Testis (tissue), 2 donors: ENCODE measurements at regions not wholly inside any gene's neighbourhood (a gene's known extent, or its start where the extent isn't known, plus 50 kb on each side); places are given as distances from the start of the nearest gene placed in this dataset.

Experiments used
- DNase-seq: peaks from one replicate; pipeline ENCODE4 v3.0.0-alpha.2; 2019
- H3K27ac ChIP-seq, 2 donors: fragments of 200-600 bp; sonication (generic); one replicate each; pipeline ENCODE4 v1.5.1; 2019
- H3K27me3 ChIP-seq: fragments of 200-600 bp; sonication (generic); one replicate; pipeline ENCODE4 v1.5.1; 2019
- H3K36me3 ChIP-seq: fragments of 200-600 bp; sonication (generic); one replicate; pipeline ENCODE4 v1.5.1; 2017; ENCODE audit warnings: low read depth; ENCODE audit errors: missing control alignments
- H3K4me1 ChIP-seq: fragments of 200-600 bp; sonication (generic); one replicate; pipeline ENCODE4 v1.5.1; 2019
- H3K4me3 ChIP-seq, 2 donors: fragments of 200-600 bp; sonication (generic); one replicate each; pipeline ENCODE4 v1.5.1; 2017 to 2019
- H3K9me3 ChIP-seq: fragments of 200-600 bp; sonication (generic); one replicate; pipeline ENCODE4 v1.5.1; 2017
- CTCF ChIP-seq, 3 experiments: fragments of 450-650 bp in 2 of 3; fragments of 200-600 bp in 1 of 3; sonication (generic) in 1 of 3; IDR thresholded peaks; one replicate each; pipeline ENCODE4 v1.5.1; 2016 to 2019; ENCODE audit warnings: antibody characterized with exemption in 3 of 3, mild to moderate bottlenecking in 2 of 3, moderate library complexity in 1 of 3
- POLR2A ChIP-seq: fragments of 450-650 bp; IDR thresholded peaks from one replicate; pipeline ENCODE4 v1.6.1; 2017; ENCODE audit warnings: antibody characterized with exemption, mild to moderate bottlenecking, moderate library complexity
- WGBS, 2 donors: methylation state at CpG; one replicate each; pipeline ENCODE4 v1.1.5; 2018; 5-methylcytosine and 5-hydroxymethylcytosine counted together
- intact Hi-C: fragments of 100-400 bp; cut with DNase I; formaldehyde crosslinking; loops from one replicate; pipeline ENCODE4 v1.15.1; 2023; ENCODE audit warnings: low total_unique reads

GRCh38 chr5:102579379-102579778, 80.6 kb upstream of the SLCO6A1 start:
- Histone ChIP-seq H3K27me3 (no peaks in the 10 kb centered on the region), H3K36me3 (no peaks in the 10 kb centered on the region), H3K4me3 (no peak overlapping the region), H3K27ac (no peak overlapping the region), H3K9me3 (no peaks in the 10 kb centered on the region), H3K4me1 (no peaks in the 10 kb centered on the region)
- TF ChIP-seq POLR2A (no peak), CTCF (IDR thresholded peaks at IDR 0.05) (no peak)
- no peak for DNase-seq
- intact Hi-C loops: no loop called here
- WGBS, 2 donors: 92 to 97% methylated on average over 1 of the region's 1 CpG

GRCh38 chr5:102581011-102581410, 82.2 kb upstream of the SLCO6A1 start:
- TF ChIP-seq POLR2A (no peak), CTCF (IDR thresholded peaks at IDR 0.05) (no peak)
- intact Hi-C loops: no loop called here
- Histone ChIP-seq H3K9me3 (no peaks in the 10 kb centered on the region), H3K4me1 (no peaks in the 10 kb centered on the region), H3K27me3 (no peaks in the 10 kb centered on the region), H3K36me3 (no peaks in the 10 kb centered on the region), H3K27ac (no peak overlapping the region), H3K4me3 (no peak overlapping the region)
- no peak for DNase-seq

GRCh38 chr5:102582696-102583095, 83.9 kb upstream of the SLCO6A1 start:
- no peaks in the 10 kb centered on the region for H3K9me3 ChIP-seq
- H3K27ac ChIP-seq: no peak overlapping the region
- no peaks in the 10 kb centered on the region for H3K4me1 ChIP-seq
- no peaks in the 10 kb centered on the region for H3K36me3 ChIP-seq
- WGBS, 2 donors: 77 to 82% methylated on average over 3 of the region's 3 CpGs
- no peak for DNase-seq
- H3K27me3 ChIP-seq: no peaks in the 10 kb centered on the region
- TF ChIP-seq CTCF (IDR thresholded peaks at IDR 0.05): no peak
- TF ChIP-seq POLR2A: no peak
- intact Hi-C loops: no loop called here
- no peak overlapping the region for H3K4me3 ChIP-seq

GRCh38 chr5:102583276-102584124, 84.7 kb upstream of the SLCO6A1 start:
- Histone ChIP-seq H3K9me3 (no peaks in the 10 kb centered on the region), H3K36me3 (no peaks in the 10 kb centered on the region), H3K4me1 (no peaks in the 10 kb centered on the region), H3K27ac (no peak overlapping the region), H3K27me3 (no peaks in the 10 kb centered on the region), H3K4me3 (no peak overlapping the region)
- intact Hi-C loops: no loop called here
- peak in 1 of 3 experiments; percentile 72 for TF ChIP-seq CTCF (IDR thresholded peaks at IDR 0.05)
- TF ChIP-seq POLR2A: no peak
- WGBS, 2 donors: 31 to 41% methylated on average over 5 of the region's 5 CpGs
- DNase-seq: no peak

- H3K36me3 ChIP-seq: no peaks in the 10 kb centered on the region
- TF ChIP-seq CTCF (IDR thresholded peaks at IDR 0.05) (no peak), POLR2A (no peak)
- intact Hi-C loops: no loop called here
- no peaks in the 10 kb centered on the region for H3K9me3 ChIP-seq
- no peak overlapping the region for H3K27ac ChIP-seq
- WGBS, 2 donors: 51 to 58% methylated on average over 2 of the region's 2 CpGs
- H3K4me1 ChIP-seq: no peaks in the 10 kb centered on the region
- H3K27me3 ChIP-seq: no peaks in the 10 kb centered on the region
- no peak for DNase-seq
- H3K4me3 ChIP-seq: no peak overlapping the region
Measured at GRCh38 chr5:102589661-102590060, 90.9 kb upstream of the SLCO6A1 start.
